ENCODE measurements at regions not wholly inside any gene's neighbourhood (a gene's known extent, or its start where the extent isn't known, plus 50 kb on each side); places are given as distances from the start of the nearest gene placed in this dataset.

GRCh38 chr5:89380635-89381034 is 497.7 kb upstream of the MEF2C start:
- TF ChIP-seq, protein P1, sequence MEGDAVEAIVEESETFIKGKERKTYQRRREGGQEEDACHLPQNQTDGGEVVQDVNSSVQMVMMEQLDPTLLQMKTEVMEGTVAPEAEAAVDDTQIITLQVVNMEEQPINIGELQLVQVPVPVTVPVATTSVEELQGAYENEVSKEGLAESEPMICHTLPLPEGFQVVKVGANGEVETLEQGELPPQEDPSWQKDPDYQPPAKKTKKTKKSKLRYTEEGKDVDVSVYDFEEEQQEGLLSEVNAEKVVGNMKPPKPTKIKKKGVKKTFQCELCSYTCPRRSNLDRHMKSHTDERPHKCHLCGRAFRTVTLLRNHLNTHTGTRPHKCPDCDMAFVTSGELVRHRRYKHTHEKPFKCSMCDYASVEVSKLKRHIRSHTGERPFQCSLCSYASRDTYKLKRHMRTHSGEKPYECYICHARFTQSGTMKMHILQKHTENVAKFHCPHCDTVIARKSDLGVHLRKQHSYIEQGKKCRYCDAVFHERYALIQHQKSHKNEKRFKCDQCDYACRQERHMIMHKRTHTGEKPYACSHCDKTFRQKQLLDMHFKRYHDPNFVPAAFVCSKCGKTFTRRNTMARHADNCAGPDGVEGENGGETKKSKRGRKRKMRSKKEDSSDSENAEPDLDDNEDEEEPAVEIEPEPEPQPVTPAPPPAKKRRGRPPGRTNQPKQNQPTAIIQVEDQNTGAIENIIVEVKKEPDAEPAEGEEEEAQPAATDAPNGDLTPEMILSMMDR (IDR thresholded peaks at IDR 0.05; ENCODE audit: insufficient read depth, low read length): no peak
- TF ChIP-seq POLR2AphosphoS5 (IDR thresholded peaks at IDR 0.05; ENCODE audit: low read depth) (no peak), SPI1 (IDR thresholded peaks at IDR 0.05; ENCODE audit: borderline replicate concordance, low read depth) (no peak)
- TF ChIP-seq, protein P2, sequence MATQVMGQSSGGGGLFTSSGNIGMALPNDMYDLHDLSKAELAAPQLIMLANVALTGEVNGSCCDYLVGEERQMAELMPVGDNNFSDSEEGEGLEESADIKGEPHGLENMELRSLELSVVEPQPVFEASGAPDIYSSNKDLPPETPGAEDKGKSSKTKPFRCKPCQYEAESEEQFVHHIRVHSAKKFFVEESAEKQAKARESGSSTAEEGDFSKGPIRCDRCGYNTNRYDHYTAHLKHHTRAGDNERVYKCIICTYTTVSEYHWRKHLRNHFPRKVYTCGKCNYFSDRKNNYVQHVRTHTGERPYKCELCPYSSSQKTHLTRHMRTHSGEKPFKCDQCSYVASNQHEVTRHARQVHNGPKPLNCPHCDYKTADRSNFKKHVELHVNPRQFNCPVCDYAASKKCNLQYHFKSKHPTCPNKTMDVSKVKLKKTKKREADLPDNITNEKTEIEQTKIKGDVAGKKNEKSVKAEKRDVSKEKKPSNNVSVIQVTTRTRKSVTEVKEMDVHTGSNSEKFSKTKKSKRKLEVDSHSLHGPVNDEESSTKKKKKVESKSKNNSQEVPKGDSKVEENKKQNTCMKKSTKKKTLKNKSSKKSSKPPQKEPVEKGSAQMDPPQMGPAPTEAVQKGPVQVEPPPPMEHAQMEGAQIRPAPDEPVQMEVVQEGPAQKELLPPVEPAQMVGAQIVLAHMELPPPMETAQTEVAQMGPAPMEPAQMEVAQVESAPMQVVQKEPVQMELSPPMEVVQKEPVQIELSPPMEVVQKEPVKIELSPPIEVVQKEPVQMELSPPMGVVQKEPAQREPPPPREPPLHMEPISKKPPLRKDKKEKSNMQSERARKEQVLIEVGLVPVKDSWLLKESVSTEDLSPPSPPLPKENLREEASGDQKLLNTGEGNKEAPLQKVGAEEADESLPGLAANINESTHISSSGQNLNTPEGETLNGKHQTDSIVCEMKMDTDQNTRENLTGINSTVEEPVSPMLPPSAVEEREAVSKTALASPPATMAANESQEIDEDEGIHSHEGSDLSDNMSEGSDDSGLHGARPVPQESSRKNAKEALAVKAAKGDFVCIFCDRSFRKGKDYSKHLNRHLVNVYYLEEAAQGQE (IDR thresholded peaks at IDR 0.05; ENCODE audit: insufficient replicate concordance, low read depth): no peak
